MCF 10A (cell line): ENCODE measurements at regions not wholly inside any gene's neighbourhood (a gene's known extent, or its start where the extent isn't known, plus 50 kb on each side); places are given as distances from the start of the nearest gene placed in this dataset.

ENCODE experiments used
- BruUV-seq: library from RNA; stranded (reverse); fragments of 400-500 nt; replicated peaks from 2 replicates; lab custom pipeline; 2021; lab: Mats Ljungman, UMichigan
- CTCF ChIA-PET: fragments of 300-600 bp; sonication (Branson Sonifier 250); formaldehyde crosslinking; extraction: SDS; loops from one replicate; lab custom pipeline; 2021; ENCODE audit warnings: antibody characterized with exemption, inconsistent platforms; lab: Yijun Ruan, JAX
- POLR2A ChIA-PET: fragments of 300-600, 350-650 bp; sonication (Branson Sonifier 250); formaldehyde crosslinking; extraction: SDS; loops from one replicate; lab custom pipeline; 2020; ENCODE audit warnings: antibody characterized with exemption, inconsistent platforms; lab: Yijun Ruan, JAX
- DNase-seq: peaks from one replicate; pipeline ENCODE4 v3.0.0-alpha.2; 2018; ENCODE audit not compliant: unreplicated experiment
- H3K27ac Mint-ChIP-seq: one replicate; pipeline ENCODE4 v1.8.0; 2022; ENCODE audit warnings: mild to moderate bottlenecking, low read depth, mixed read lengths; ENCODE audit not compliant: unreplicated experiment
- H3K27me3 Mint-ChIP-seq: one replicate; pipeline ENCODE4 v1.8.0; 2022; ENCODE audit warnings: mixed read lengths; ENCODE audit not compliant: insufficient read depth, unreplicated experiment
- H3K36me3 Mint-ChIP-seq: one replicate; pipeline ENCODE4 v1.8.0; 2022; ENCODE audit warnings: mild to moderate bottlenecking, moderate library complexity, mixed read lengths; ENCODE audit not compliant: insufficient read depth, unreplicated experiment
- H3K4me1 Mint-ChIP-seq: one replicate; pipeline ENCODE4 v1.8.0; 2022; ENCODE audit warnings: mixed read lengths; ENCODE audit not compliant: insufficient read depth, unreplicated experiment
- H3K4me3 Mint-ChIP-seq: one replicate; pipeline ENCODE4 v1.8.0; 2022; ENCODE audit warnings: mild to moderate bottlenecking, moderate library complexity, mixed read lengths; ENCODE audit not compliant: unreplicated experiment
- H3K9me3 Mint-ChIP-seq: one replicate; pipeline ENCODE4 v1.8.0; 2022; ENCODE audit warnings: mixed read lengths; ENCODE audit not compliant: unreplicated experiment
- intact Hi-C: fragments of 100-400 bp; cut with micrococcal nuclease; formaldehyde crosslinking; loops from 2 replicates; pipeline ENCODE4 v1.14.1; 2022
- TF ChIP-seq, protein P1 (sequence below): fragments of 200-600 bp; IDR thresholded peaks from one replicate; pipeline ENCODE4 v1.8.0; 2022; ENCODE audit warnings: antibody characterized with exemption, mild to moderate bottlenecking; ENCODE audit not compliant: unreplicated experiment

DNA sequence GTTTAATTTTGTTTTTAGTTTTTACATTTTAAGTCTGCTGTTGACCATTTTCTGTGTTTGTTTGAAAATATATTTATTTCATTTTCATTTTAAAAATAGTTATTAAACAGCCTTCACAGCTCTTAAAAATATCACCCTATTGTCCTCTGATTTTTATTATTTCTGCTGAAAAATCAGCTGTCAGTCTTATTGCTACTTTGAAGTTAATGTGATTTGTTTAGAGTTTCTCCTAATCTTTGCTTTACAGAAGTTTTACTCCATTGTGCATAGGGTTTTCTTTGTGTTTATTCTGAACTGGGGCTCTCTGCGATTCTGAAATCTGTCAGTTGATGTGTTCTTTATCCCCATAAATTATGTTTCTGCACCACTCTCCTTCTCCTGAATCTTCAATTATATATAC, 486.3 kb downstream of the SOX5 start:
- no peaks in the 10 kb centered on the region for H3K4me1 Mint-ChIP-seq
- peaks cover 47% of the 10 kb centered on the region for H3K9me3 Mint-ChIP-seq
- H3K36me3 Mint-ChIP-seq: no peaks in the 10 kb centered on the region
- H3K4me3 Mint-ChIP-seq: no peak overlapping the region
- no peaks in the 10 kb centered on the region for H3K27me3 Mint-ChIP-seq
- H3K27ac Mint-ChIP-seq: no peak overlapping the region
- DNase-seq: no peak
- POLR2A ChIA-PET: no interaction called here
- intact Hi-C loops: no loop called here
- CTCF ChIA-PET: interaction anchor here (0.6 kb wide), 1 partner anchor 183 kb away, joined by 3 read pairs; no protein-coding TSS in a partner anchor
- TF ChIP-seq, protein P1, sequence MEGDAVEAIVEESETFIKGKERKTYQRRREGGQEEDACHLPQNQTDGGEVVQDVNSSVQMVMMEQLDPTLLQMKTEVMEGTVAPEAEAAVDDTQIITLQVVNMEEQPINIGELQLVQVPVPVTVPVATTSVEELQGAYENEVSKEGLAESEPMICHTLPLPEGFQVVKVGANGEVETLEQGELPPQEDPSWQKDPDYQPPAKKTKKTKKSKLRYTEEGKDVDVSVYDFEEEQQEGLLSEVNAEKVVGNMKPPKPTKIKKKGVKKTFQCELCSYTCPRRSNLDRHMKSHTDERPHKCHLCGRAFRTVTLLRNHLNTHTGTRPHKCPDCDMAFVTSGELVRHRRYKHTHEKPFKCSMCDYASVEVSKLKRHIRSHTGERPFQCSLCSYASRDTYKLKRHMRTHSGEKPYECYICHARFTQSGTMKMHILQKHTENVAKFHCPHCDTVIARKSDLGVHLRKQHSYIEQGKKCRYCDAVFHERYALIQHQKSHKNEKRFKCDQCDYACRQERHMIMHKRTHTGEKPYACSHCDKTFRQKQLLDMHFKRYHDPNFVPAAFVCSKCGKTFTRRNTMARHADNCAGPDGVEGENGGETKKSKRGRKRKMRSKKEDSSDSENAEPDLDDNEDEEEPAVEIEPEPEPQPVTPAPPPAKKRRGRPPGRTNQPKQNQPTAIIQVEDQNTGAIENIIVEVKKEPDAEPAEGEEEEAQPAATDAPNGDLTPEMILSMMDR: no peak
- BruUV-seq: no TSS peak

GRCh38 chr12:23464241-23464812, 485.1 kb downstream of the SOX5 start:
- Mint-ChIP-seq H3K4me1 (no peaks in the 10 kb centered on the region), H3K4me3 (no peak overlapping the region), H3K27me3 (no peaks in the 10 kb centered on the region), H3K36me3 (no peaks in the 10 kb centered on the region), H3K9me3 (peaks cover 58% of the 10 kb centered on the region), H3K27ac (no peak overlapping the region)
- TF ChIP-seq, protein P1: no peak
- BruUV-seq: no TSS peak
- DNase-seq: no peak
- POLR2A ChIA-PET: no interaction called here
- intact Hi-C loops: no loop called here
- CTCF ChIA-PET: interaction anchor here (0.5 kb wide), 1 partner anchor 89 kb away, joined by 3 read pairs; no protein-coding TSS in a partner anchor

GRCh38 chr12:23472329-23472971, 477.0 kb downstream of the SOX5 start:
- Mint-ChIP-seq H3K27ac (no peak overlapping the region), H3K27me3 (no peaks in the 10 kb centered on the region), H3K36me3 (no peaks in the 10 kb centered on the region), H3K9me3 (peaks cover 26% of the 10 kb centered on the region), H3K4me1 (no peaks in the 10 kb centered on the region), H3K4me3 (no peak overlapping the region)
- ChIA-PET POLR2A (interaction anchor here (0.5 to 0.9 kb wide), 4 partner anchors 24 to 271 kb away, joined by 3 to 4 read pairs (median 4); no protein-coding TSS in a partner anchor), CTCF (no interaction called here)
- intact Hi-C loops: no loop called here
- TF ChIP-seq, protein P1: no peak
- peak; percentile 62 for DNase-seq
- no TSS peak for BruUV-seq

- ChIA-PET POLR2A (interaction anchor here (0.8 to 0.9 kb wide), 2 partner anchors 48 to 141 kb away, joined by 3 to 4 read pairs; no protein-coding TSS in a partner anchor), CTCF (interaction anchor here (0.6 kb wide), 2 partner anchors 372 to 452 kb away, joined by 3 read pairs; no protein-coding TSS in a partner anchor)
- TF ChIP-seq, protein P1: no peak
- intact Hi-C loops: no loop called here
- H3K27ac Mint-ChIP-seq: no peak overlapping the region
- H3K4me3 Mint-ChIP-seq: no peak overlapping the region
- H3K9me3 Mint-ChIP-seq: peaks cover 25% of the 10 kb centered on the region
- no peak for DNase-seq
- H3K4me1 Mint-ChIP-seq: no peaks in the 10 kb centered on the region
- no peaks in the 10 kb centered on the region for H3K27me3 Mint-ChIP-seq
- H3K36me3 Mint-ChIP-seq: no peaks in the 10 kb centered on the region
- BruUV-seq: no TSS peak
Measured at GRCh38 chr12:23473071-23473470, 476.4 kb downstream of the SOX5 start.
